Colonic mucosa (tissue), 4 donors: ENCODE measurements at regions not wholly inside any gene's neighbourhood (a gene's known extent, or its start where the extent isn't known, plus 50 kb on each side); places are given as distances from the start of the nearest gene placed in this dataset.

Experiments
- DNase-seq: peaks from one replicate; pipeline ENCODE4 v3.0.0-alpha.2; 2020
- H3K27ac ChIP-seq: fragments of 200-600 bp; one replicate; pipeline ENCODE4 v1.8.0; 2021
- H3K27me3 ChIP-seq: fragments of 200-600 bp; one replicate; pipeline ENCODE4 v1.8.0; 2021
- H3K36me3 ChIP-seq: fragments of 200-600 bp; one replicate; pipeline ENCODE4 v1.8.0; 2021
- H3K4me1 ChIP-seq: fragments of 200-600 bp; one replicate; pipeline ENCODE4 v1.8.0; 2021; ENCODE audit warnings: mild to moderate bottlenecking
- H3K4me3 ChIP-seq: fragments of 200-600 bp; one replicate; pipeline ENCODE4 v1.8.0; 2021
- H3K9ac ChIP-seq, 2 donors: one replicate each; pipeline ENCODE4 v1.7.0; 2013; ENCODE audit warnings: control low read depth in 2 of 2, low read depth in 2 of 2, low read length in 2 of 2
- H3K9me3 ChIP-seq: fragments of 200-600 bp; one replicate; pipeline ENCODE4 v1.8.0; 2021
- intact Hi-C: fragments of 100-400 bp; cut with DNase I; formaldehyde crosslinking; loops from one replicate; pipeline ENCODE4 v1.14.1; 2022
- TF ChIP-seq, protein P1 (sequence below): fragments of 200-600 bp; IDR thresholded peaks from one replicate; pipeline ENCODE4 v1.8.0; 2022; ENCODE audit warnings: antibody characterized with exemption, mild to moderate bottlenecking
- donor health status: healthy.
- donor health status: DM: no; HTN: no; CAD: no.
- donor health status: DM: no; HTN: no; CAD: no.

DNA sequence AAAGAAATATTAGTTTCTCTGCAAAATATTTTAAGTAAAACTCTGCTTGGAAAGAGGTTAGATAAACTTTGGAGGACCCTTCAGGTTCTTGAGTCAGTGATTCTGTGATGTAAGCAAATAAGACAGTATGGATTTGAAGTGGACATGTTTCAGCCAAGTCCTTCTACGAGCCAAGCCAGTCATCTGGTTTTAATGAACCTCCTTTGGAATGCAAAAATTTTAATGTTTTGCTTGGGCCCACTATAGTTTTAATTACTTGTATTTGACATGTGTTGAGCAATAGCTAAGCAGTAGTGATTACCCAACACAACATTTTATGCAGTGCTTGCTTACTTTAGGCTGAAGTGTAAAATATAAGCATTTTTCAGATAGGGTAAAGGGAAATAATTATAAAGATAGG is 296.3 kb upstream of the SEMA3D start:
- no peaks in the 10 kb centered on the region for H3K36me3 ChIP-seq
- no peak for DNase-seq
- intact Hi-C loops: no loop called here
- no peak overlapping the region for H3K9ac ChIP-seq
- no peaks in the 10 kb centered on the region for H3K27me3 ChIP-seq
- TF ChIP-seq, protein P1, sequence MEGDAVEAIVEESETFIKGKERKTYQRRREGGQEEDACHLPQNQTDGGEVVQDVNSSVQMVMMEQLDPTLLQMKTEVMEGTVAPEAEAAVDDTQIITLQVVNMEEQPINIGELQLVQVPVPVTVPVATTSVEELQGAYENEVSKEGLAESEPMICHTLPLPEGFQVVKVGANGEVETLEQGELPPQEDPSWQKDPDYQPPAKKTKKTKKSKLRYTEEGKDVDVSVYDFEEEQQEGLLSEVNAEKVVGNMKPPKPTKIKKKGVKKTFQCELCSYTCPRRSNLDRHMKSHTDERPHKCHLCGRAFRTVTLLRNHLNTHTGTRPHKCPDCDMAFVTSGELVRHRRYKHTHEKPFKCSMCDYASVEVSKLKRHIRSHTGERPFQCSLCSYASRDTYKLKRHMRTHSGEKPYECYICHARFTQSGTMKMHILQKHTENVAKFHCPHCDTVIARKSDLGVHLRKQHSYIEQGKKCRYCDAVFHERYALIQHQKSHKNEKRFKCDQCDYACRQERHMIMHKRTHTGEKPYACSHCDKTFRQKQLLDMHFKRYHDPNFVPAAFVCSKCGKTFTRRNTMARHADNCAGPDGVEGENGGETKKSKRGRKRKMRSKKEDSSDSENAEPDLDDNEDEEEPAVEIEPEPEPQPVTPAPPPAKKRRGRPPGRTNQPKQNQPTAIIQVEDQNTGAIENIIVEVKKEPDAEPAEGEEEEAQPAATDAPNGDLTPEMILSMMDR: no peak
- no peaks in the 10 kb centered on the region for H3K4me1 ChIP-seq
- no peak overlapping the region for H3K27ac ChIP-seq
- no peak overlapping the region for H3K4me3 ChIP-seq
- H3K9me3 ChIP-seq: no peaks in the 10 kb centered on the region

GRCh38 chr7:85480666-85481065 is 293.8 kb upstream of the SEMA3D start:
- H3K4me1 ChIP-seq: no peaks in the 10 kb centered on the region
- no peaks in the 10 kb centered on the region for H3K27me3 ChIP-seq
- intact Hi-C loops: no loop called here
- no peaks in the 10 kb centered on the region for H3K9me3 ChIP-seq
- H3K27ac ChIP-seq: no peak overlapping the region
- no peak overlapping the region for H3K4me3 ChIP-seq
- TF ChIP-seq, protein P1: no peak
- DNase-seq: no peak
- H3K9ac ChIP-seq: no peak overlapping the region
- no peaks in the 10 kb centered on the region for H3K36me3 ChIP-seq

GRCh38 chr7:85479918-85480643 is 293.2 kb upstream of the SEMA3D start:
- Histone ChIP-seq H3K4me1 (no peaks in the 10 kb centered on the region), H3K4me3 (no peak overlapping the region), H3K27ac (no peak overlapping the region), H3K9me3 (no peaks in the 10 kb centered on the region), H3K36me3 (no peaks in the 10 kb centered on the region), H3K9ac (no peak overlapping the region), H3K27me3 (no peaks in the 10 kb centered on the region)
- DNase-seq: no peak
- TF ChIP-seq, protein P1: no peak
- intact Hi-C loops: no loop called here

DNA sequence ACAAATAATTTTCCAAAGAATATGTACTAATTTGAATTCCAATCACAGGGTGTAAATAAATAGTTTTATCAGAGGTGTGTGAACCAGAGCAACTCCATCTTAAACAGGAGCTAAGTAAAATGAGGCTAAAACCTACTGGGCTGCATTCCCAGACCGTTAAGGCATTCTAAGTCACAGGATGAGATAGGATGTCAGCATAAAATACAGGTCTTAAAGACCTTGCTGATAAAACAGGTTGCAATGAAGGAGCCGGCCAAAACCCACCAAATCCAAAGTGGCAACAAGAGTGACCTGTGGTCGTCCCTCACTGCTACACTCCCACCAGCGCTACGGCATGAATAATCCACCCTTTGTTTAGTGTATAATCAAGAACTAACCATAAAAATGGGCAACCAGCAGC is 291.7 kb upstream of the SEMA3D start:
- TF ChIP-seq, protein P1: no peak
- Histone ChIP-seq H3K36me3 (no peaks in the 10 kb centered on the region), H3K4me1 (no peaks in the 10 kb centered on the region), H3K4me3 (no peak overlapping the region), H3K9me3 (no peaks in the 10 kb centered on the region), H3K27ac (no peak overlapping the region), H3K9ac (no peak overlapping the region), H3K27me3 (no peaks in the 10 kb centered on the region)
- DNase-seq: no peak
- intact Hi-C loops: no loop called here

DNA sequence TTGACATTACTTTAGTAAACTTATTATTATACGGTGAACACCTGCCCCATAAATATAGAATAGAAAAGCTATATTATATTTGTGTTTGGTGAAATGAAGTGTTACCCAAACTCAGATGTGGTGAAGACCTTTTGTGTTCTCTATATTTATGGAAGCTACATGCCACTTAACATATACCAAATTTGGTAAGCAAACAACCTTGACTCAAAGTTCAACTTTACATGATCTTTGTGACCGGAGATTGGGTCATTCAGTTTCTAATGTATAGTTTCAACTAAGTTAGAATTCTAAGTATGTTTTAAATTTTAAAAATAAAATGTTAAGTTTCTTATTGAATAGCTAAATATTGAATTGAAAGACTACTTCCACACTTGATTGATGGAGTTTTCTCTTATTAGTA is 288.6 kb upstream of the SEMA3D start:
- no peak for DNase-seq

More for the DNA sequence above, 288.6 kb upstream of the SEMA3D start:
- H3K27ac ChIP-seq: no peak overlapping the region
- H3K9me3 ChIP-seq: no peaks in the 10 kb centered on the region
- H3K9ac ChIP-seq: no peak overlapping the region
- intact Hi-C loops: no loop called here
- no peak overlapping the region for H3K4me3 ChIP-seq
- no peaks in the 10 kb centered on the region for H3K36me3 ChIP-seq
- H3K27me3 ChIP-seq: no peaks in the 10 kb centered on the region
- no peaks in the 10 kb centered on the region for H3K4me1 ChIP-seq
- TF ChIP-seq, protein P1: no peak
